HG03039 (cell line): ENCODE measurements at regions not wholly inside any gene's neighbourhood (a gene's known extent, or its start where the extent isn't known, plus 50 kb on each side); places are given as distances from the start of the nearest gene placed in this dataset.
"Not testable (repeated sequence)": the region's sequence is repeated elsewhere in the genome, so short reads cannot be mapped to it uniquely, and the experiment has no call there.

Source experiments
- ATAC-seq: cut with Tn5 transposase; IDR thresholded peaks from one replicate; pipeline ENCODE4 v1.9.1; 2021; ENCODE audit warnings: mild to moderate bottlenecking, moderate library complexity; ENCODE audit not compliant: unreplicated experiment

DNA sequence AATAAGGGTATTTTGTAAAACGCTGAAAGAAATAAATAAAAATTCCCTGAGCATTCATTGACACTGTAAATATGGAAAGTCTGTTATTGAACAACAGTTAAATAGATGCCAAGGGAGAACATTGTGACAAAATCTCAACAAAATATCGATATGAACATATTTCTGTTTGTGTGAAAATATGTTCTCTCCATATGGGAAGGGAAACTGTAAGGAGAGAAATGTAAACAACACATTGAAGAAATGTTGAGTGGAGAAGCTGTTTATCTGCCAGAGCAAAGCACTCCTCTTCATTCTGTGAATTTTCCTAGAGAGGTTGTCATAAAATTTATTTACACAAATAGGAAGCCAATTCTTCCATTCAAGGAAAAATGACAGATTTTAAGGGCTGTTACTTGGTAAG lies 57.1 kb upstream of the EOMES start:
- ATAC-seq: no peak

GRCh38 chr3:27789420-27789819 lies 67.3 kb upstream of the EOMES start:
- no peak for ATAC-seq

- no peak for ATAC-seq
Observed at GRCh38 chr3:27791956-27792355, 69.8 kb upstream of the EOMES start.

- ATAC-seq: no peak
Observed at GRCh38 chr3:27792869-27793268, 70.7 kb upstream of the EOMES start.

- ATAC-seq: no peak
Observed at GRCh38 chr3:27794211-27794610, 72.1 kb upstream of the EOMES start.

DNA sequence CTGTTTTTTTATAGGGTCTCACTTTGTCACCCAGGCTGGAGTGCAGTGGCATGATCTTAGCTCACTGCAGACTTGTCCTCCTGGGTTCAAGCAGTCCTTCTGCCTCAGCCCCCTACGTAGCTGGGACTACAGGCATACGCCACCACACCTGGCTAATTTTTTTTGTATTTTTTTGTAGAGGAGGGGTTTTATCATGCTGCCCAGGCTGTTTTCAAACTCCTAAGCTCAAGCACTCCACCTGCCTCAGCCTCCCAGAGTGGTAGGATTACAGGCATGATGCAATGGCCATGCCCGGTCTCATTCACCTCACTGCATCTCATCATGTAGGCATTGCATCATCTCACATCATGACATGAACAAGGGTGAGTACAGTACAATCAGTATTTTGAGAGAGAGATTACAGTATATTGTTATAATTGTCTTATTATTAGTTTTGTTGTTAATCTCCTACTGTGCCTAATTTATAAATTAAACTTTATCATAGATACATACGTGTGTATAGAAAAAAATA lies 74.3 kb upstream of the EOMES start:
- ATAC-seq: no peak

DNA sequence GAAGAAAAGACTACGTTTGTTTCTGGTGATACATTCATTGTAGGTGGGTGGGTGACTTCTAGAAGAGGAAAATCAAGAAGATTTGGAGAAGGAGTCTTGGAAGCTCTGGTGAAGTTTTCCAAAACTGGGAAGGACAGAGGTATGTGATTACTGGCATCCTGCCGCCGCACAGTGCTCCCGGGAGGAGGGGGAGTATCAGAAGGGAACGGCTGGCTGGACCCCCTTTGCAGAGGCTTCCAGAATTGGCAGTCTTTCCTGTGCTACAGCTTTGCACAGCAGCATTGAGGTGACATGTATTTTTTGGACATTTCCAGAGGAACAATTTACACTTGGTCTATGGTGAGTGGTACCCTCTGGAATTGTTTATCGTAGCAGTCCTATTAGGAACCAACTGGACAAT lies 75.7 kb upstream of the EOMES start:
- ATAC-seq: no peak

GRCh38 chr3:27800261-27800660 lies 78.1 kb upstream of the EOMES start:
- ATAC-seq: no peak

DNA sequence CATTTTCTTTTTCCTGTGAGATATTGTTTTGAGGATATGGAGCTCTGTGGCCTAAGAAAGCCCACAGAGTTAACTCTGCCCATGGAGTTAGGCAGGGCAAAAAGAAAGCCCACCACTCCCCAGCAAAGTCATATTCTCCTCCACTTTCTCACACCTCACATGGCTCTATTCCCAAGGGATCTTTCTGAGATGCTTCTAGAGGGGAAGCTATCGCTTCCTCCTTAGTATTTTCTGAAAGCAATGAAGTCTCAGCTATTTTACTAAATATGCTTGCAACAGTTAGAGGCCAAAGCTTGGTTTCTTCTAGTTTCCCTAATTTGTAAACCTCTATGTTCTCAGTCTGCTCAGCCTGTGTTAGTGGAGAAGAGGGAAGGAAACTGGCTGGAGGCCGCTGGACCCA lies 80.3 kb upstream of the EOMES start:
- no peak for ATAC-seq

GRCh38 chr3:27802849-27803248 lies 80.7 kb upstream of the EOMES start:
- ATAC-seq: no peak

GRCh38 chr3:27805282-27805681 lies 83.2 kb upstream of the EOMES start:
- no peak for ATAC-seq

DNA sequence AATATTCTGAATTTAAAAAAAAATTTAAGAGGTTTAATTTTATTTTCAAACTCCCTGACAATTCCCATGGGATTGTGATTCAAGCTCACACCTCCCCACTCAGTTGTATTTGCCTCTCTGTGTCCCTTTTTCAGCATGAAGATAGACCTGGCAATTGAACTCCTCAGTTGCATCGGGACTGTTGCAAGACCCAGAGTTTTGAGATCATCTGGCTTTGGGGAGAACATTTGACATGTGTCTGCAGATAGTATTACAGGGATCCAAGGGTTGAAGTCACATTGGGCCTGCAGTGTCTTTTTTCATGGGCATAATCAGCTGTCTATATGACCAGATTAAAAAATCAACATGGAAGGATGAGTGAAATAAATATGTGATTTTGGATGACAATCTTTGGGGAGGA lies 91.1 kb upstream of the EOMES start:
- no peak for ATAC-seq

DNA sequence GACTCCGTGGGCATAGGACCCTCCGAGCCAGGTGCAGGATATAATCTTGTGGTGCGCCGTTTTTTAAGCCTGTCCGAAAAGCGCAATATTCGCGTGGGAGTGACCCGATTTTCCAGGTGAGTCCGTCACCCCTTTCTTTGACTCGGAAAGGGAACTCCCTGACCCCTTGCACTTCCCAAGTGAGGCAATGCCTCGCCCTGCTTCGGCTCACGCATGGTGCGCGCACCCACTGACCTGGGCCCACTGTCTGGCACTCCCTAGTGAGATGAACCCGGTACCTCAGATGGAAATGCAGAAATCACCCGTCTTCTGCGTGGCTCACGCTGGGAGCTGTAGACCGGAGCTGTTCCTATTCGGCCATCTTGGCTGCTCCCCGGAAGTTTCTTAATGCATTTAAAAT lies 99.5 kb upstream of the EOMES start:
- not testable (repeated sequence) for ATAC-seq

- no peak for ATAC-seq
Observed at GRCh38 chr3:27824312-27825200, 102.4 kb upstream of the EOMES start.

GRCh38 chr3:27826448-27826847 lies 104.3 kb upstream of the EOMES start:
- no peak for ATAC-seq

DNA sequence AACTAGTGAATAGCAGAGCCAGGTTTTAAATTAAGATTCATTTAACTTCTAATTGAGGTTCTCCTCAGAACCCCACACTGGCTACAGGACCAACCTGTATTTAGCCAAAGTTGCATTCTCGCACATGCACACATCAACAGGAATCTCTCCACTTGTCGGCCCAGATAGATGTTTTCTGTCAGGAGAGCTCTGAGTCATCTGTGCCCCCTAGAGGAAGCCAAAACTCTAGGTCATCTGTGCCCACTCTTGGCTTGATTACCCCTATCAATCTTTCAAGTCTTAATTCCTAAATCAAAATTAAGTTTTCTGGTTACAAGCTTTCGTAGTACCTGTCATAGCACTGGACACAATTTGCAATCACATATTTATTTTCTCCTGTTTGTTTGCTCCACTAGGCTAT lies 104.9 kb upstream of the EOMES start:
- ATAC-seq: no peak

GRCh38 chr3:27840807-27841594 lies 118.9 kb upstream of the EOMES start:
- no peak for ATAC-seq

- ATAC-seq: no peak
Observed at GRCh38 chr3:27844052-27844675, 122.0 kb upstream of the EOMES start.

DNA sequence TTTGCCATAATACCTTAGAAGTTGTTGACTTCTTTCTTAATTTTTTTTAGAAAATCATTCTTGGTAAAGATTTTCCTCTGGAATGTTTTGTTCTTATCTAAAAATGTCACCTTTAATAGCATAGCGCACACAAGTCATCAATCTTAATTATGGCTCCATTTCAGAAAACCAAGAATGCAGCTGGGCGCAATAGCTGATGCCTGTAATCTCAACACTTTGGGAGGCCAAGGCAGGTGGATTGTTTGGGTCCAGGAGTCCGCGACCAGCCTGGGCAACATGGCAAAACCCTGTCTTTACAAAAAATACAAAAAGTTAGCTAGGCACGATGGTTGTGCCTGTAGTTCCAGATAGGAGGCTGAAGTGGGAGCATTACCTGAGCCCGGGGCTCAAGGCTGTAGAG lies 125.6 kb upstream of the EOMES start:
- no peak for ATAC-seq

GRCh38 chr3:27848826-27849225 lies 126.7 kb upstream of the EOMES start:
- ATAC-seq: no peak

GRCh38 chr3:27859821-27860220 lies 137.7 kb upstream of the EOMES start:
- ATAC-seq: no peak
